Hematopoietic multipotent progenitor cell treated with erythropoietin and hydrocortisone succinate and interleukin-3 and kit ligand, for 15 days (in vitro differentiated cells): ENCODE measurements at regions not wholly inside any gene's neighbourhood (a gene's known extent, or its start where the extent isn't known, plus 50 kb on each side); places are given as distances from the start of the nearest gene placed in this dataset.

ENCODE experiments used
- DNase-seq: peaks from one replicate; pipeline ENCODE4 v3.0.0-alpha.2; 2015; ENCODE audit warnings: low spot score

DNA sequence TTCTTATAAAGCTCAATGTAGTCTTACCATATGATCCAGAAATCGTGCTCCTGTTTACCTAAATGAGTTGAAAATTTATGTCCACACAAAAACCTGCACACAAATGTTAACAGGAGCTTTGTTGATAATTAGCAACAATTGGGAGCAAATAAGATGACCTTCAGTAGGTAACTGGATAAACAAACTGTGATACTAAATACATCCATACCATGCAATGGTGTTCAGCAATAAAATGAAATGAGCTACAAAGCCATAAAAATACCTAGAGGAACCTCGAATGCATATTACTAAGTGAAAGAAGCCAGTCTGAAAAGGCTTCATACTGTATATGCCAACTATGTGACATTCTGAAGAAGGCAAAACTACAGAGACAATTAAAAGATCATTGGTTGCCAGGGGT is 185.6 kb upstream of the HNRNPA3 start:
- DNase-seq, result no peak

DNA sequence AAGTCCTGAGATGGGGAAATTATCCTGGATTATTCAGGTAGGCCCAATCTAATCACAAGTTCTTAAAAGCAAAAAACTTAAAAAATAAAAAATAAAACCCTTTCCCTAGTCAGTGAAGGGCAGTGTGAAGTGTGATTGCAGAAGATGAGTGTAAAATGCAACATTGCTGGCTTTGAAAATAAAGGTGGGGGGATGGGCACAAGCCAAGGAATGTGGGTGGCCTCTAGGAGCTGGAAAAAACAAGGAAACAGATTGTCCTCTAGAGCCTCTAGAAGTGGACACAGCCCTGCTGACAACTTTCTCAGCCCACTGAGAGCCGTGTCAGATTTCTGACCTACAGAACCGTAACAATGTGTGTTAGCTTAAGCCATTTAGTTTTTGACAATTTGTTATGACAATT is 184.3 kb upstream of the HNRNPA3 start:
- DNase-seq, result no peak

DNA sequence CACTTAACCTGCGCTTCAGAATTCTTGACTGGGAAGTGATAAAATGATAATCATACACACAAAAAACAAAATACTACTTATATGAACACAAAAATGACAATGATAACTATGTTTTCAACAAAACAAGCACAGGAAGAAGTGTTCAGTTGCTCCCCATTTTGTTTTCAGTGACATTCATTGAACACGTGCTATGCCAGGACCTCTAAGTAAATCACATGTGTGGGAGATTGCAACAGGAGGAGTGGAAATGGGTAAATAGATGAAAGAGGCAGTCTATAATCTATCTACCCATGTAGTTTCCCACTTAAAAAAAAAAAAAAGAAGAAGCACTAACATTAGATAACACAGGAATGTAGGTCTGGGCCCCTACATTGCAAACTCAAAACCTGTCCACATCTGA is 183.5 kb upstream of the HNRNPA3 start:
- DNase-seq, result no peak

- no peak for DNase-seq
Observed at GRCh38 chr2:177029501-177029900, 183.1 kb upstream of the HNRNPA3 start.

GRCh38 chr2:177029901-177030300 is 182.7 kb upstream of the HNRNPA3 start:
- DNase-seq, result no peak

DNA sequence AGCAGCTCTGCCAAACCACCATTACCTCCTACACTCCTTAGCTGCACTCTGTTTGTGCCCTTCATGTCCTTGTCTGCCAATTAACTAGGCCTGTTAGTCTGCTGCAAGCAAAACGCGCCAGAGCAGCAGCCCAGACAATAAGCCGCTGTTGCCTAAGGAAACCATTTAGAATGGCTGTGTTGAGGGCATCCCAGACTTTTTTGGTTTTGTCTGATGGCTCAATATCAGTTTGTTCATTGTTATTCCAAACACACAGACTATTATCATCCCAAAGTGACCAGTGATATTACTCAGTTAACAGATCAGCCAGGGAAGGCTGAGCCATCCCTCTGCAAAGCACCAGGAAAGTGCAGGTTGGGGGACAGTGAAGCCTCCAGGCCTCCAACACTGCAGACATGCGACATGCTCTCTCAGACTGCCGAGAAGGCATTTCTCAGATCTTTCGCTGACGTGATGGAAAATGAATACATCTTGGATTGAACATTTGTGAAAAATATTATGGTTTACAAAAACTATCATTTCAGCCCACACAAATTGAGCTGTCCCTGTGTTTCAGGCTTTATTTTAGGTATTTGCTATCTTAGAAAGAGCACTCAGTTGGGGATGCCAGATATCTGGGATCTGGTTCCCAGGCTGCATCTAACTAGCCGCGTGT is 182.0 kb upstream of the HNRNPA3 start:
- DNase-seq, result no peak

DNA sequence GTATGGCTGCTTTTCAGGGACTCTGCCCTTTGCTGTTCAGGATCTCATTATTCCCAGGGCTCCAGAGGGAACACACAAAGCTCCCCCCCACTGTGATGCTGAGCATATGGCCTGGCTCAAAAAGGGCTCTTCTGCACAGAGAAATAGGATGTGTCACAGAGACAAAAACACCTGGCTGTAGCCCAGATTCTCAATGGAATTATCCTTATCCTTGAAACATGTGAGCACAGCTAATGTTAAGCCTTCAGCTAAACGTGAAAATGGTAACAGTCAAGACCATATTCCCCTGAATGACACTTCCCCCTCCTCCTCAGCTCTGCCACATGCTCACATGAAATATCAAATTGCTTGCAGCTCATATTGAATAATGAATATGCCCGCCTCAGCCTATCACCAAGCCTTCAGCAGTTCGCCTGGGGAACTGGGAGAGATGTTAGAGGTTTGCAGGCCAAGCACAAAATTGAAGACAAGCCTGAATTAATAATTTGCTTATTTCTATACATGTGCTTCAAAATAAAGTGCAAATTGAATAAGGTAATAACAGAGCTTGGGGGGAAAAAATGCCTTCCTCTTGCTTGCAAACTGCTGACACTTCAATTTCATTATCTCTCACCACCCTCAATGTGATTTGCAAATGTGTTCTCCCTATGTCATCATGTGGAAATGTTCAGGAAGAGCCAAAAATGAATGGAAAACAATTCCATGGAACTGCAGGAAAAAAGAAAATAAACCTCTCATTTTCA is 181.0 kb upstream of the HNRNPA3 start:
- no peak for DNase-seq

DNA sequence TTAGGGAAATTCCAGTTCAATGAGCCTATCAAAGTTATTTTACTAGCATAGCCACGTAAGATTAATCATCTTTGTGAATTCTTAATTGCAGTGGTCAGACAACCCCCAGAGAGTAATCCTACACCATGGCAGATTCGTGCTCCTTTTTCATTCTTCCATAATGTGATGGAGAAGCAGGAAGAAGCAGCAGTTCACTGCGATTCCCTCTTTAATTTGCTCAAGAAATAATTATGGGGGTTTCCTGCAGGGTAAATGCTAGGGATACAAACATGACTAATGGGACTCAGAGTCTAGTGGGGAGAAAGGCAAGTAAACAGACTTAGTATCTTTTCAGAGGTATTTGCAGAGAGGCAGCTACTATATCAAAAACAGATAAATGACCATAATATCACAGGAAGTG is 175.8 kb upstream of the HNRNPA3 start:
- DNase-seq, result no peak

- no peak for DNase-seq
Observed at GRCh38 chr2:177037569-177037968, 175.0 kb upstream of the HNRNPA3 start.

DNA sequence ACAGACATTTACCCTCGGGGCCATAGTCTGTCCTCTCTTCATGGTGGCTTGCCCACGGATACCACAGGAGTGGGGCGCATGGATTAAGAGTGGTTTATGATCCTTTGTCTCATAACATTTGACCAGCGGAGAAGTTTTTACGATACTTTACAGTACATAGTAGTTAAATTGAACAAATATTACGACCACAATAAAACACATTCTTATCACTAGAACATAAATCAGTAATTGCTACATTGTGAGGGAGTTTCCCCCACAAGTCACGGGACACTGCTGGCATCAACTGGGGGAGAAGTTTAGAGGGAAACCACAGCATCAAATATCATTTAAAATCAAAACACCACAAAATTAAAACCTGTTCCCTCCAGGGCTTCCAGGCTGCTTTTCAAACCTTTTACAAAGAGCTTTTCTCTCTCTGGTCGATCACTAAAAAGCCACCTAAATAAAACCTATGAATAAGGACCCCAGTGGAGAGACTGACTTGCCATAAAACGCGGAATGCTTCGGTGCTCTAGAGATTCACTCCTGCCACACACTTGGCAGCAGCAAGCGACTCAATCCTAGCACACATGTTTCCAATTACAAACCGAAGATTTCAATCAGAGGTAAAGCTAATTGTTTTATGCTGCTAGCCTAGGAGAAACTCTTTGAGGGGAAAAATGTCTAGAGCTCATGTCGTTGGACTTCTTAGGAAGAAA is 173.7 kb upstream of the HNRNPA3 start:
- no peak for DNase-seq

DNA sequence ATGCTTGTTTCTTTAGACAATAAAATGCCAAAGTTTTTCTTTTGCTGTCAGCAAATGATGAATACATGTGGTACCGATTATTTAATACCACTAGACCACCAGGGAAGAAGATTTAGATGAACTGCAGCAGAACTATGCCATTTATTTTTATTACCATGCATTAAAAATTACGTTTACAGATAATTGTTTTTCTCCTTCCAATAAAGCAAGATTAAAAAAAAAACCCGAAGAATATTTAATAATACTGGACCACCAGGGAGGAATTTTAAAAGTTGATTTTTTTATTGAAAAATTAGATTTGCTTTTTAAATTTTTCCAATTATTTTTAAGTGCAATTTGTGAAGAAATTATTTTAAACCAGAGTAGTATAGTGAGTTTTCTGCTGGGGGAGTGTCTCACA is 170.3 kb upstream of the HNRNPA3 start:
- no peak for DNase-seq

GRCh38 chr2:177044671-177045070 is 167.9 kb upstream of the HNRNPA3 start:
- no peak for DNase-seq

DNA sequence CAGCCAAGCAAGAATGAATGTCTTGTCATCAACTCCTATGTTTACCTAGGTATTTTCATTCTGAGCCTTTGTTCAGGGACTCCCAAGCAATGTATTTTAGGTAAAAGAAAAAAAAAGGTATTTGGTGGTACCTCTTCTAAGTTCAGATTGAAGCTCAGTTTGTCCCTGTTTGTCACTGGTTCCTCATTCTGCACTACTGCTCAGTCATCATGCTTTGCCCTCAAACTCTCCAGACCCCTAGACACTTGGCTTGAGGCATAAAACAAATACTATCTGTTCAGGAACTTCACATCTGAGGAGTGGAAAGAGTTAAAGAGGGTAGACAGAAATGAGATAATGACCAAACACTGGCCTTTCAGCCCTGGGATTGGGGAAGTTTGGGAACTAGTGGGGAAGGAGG is 163.6 kb upstream of the HNRNPA3 start:
- DNase-seq, result no peak

- no peak for DNase-seq
Observed at GRCh38 chr2:177051278-177051677, 161.3 kb upstream of the HNRNPA3 start.

- DNase-seq, result no peak
Observed at GRCh38 chr2:177052471-177052870, 160.1 kb upstream of the HNRNPA3 start.

GRCh38 chr2:177053038-177053437 is 159.6 kb upstream of the HNRNPA3 start:
- no peak for DNase-seq

- DNase-seq, result no peak
Observed at GRCh38 chr2:177053716-177054115, 158.9 kb upstream of the HNRNPA3 start.

- DNase-seq, result no peak
Observed at GRCh38 chr2:177056481-177056929, 156.1 kb upstream of the HNRNPA3 start.

DNA sequence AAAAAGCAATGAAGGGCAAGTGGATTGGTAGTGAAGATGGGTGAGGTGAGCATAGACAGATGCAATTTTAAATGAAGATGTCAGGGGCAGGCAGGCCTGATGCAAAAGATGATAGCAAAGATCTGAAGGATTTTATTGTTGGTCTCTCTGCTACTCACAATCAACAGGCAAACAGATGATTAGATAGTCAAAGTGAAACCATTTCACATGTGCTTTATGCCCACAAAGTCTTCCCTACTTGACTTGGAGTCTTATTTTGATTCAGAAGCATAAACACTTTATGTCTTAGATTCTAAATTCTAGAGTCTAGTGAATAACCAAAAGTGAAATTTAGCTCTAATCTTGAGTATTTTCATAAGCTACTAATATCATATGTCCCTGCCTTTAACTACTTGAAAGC is 153.8 kb upstream of the HNRNPA3 start:
- DNase-seq, result no peak

GRCh38 chr2:177059293-177059692 is 153.3 kb upstream of the HNRNPA3 start:
- no peak for DNase-seq

GRCh38 chr2:177063331-177063730 is 149.3 kb upstream of the HNRNPA3 start:
- DNase-seq, result no peak

DNA sequence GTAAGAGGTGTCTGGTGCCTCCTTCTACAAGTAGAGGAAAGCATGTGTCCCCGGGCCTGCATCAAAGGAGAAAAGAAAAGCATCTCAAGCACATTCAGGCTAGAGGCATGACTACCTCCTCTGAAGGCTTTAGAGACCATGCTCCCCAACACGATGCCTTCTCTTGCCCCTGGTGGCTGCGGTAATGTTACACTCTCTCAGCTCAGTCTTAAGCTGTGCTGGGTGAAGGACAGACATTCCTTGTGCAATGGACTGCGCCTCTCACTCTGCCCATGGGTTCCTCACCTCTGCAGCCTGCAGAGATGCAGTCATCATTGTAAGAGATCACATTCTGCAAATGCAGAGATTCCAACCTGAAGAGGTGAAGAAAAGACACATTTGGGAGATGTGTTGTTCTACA is 148.2 kb upstream of the HNRNPA3 start:
- no peak for DNase-seq

DNA sequence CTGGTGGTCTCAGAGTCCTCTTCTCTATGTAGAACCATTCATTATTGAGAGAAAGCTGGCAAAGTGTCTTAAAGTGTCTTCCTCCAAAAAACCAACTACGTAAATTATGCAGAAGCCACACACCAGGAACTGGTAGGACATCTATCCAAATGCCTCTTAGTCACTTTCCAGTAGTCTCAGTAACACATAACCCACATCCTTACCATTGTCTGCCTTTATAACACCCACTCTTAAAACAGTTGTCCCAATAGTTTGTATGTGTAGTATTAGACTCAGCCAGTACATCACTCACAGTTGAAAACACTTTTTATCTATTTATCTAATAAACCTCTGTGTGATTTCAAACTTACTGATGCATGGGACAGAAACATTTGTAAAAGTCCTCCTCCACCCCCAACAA is 143.6 kb upstream of the HNRNPA3 start:
- DNase-seq, result no peak
